ENCODE measurements at regions not wholly inside any gene's neighbourhood (a gene's known extent, or its start where the extent isn't known, plus 50 kb on each side); places are given as distances from the start of the nearest gene placed in this dataset.
"Not testable (repeated sequence)": the region's sequence is repeated elsewhere in the genome, so short reads cannot be mapped to it uniquely, and the experiment has no call there.

DNA sequence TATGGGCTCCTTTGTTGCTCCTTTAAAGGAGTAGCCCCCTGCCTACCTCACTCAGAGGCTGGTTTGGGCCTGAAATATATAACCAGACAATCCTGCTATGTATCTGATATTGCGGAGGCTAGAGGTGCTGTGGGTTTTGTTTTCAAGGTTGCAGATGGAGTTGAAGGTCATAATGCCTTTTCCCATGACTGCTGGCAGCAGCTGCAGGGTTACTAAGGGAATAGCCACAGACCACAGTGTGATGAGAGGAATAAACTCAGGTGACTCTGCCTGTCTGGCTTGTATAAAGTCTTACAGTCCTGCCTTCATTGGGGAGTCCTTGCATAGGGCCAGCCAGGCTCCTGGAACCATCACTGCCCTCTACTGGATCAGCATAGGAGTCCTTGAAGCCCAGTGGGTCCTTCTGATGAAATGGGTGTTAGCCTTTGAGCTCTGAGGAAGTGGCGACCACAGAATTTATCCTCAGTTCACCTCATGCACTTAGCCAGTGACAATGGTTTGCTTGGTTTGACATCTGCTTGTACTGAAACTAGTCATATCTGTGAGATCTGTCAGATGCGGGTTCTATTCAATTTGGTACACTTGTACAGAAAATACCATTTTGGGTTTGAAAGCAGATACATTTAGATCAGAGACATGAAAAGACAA lies 174.4 kb upstream of the HMCN1 start:
- in situ Hi-C loops (cut with MboI; ENCODE audit: low pct_unique_long_range_greater_than_20kb, low sequenced_read_pairs): no loop called here

DNA sequence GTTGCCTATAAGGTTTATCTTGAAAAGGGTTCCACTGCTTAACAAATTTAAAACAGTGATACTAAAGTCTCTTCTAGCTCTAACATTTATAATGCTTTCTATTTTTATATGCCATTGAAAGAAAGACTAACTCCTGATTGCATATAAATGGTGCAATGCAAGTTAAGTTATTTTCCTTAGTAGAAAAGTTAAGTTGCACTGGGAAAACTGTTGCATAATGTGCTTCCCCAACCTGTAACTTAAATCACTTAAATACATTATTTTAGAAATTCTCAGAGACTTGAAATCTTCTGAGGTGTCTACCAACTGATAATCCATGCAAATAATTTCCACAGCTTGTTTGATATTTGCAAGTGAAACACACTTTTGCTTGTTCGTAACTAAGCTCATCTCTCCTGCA lies 175.0 kb upstream of the HMCN1 start:
- in situ Hi-C loops (cut with MboI; ENCODE audit: low pct_unique_long_range_greater_than_20kb, low sequenced_read_pairs): no loop called here
- no peak for DNase-seq

More for the DNA sequence above, 174.4 kb upstream of the HMCN1 start:
- peak; percentile 38 for DNase-seq

DNA sequence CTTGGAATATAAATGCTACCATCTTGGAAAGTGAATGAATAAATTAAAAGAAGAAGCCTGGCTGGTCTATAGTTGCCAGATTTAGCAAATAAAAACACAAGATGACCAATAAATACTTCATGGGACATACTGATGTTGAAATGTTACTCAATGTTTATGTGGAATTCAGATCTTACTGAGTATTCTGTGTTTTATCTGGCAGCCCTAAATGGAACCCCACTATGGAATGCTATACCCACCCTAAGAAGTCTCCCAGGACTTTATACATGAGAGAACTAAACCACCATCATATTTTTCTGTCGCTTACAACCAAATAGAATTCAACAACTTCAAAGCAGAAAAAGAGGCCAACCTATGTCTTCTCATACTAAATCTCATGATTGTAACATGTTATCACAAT lies 177.6 kb upstream of the HMCN1 start:
- DNase-seq: no peak
- in situ Hi-C loops (cut with MboI; ENCODE audit: low pct_unique_long_range_greater_than_20kb, low sequenced_read_pairs): no loop called here

DNA sequence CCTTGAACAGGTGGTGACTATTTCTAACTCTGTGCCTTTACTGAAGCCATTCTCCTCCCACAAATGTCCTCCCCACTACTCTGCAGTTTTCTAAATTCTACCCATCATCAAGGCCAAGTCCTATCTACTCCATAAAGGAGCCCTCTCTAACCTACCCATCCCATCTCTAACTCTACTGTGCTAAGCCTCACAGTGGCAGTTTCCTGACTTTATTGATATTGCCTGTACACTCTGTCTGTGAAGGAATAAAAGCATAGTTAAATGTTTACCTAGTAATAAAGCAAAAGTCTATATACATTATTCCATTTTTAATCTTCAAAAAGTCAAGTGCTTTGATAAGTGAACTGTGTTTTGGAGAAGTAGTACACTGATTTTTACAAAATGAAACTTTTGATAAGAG lies 178.4 kb upstream of the HMCN1 start:
- DNase-seq: no peak
- in situ Hi-C loops (cut with MboI; ENCODE audit: low pct_unique_long_range_greater_than_20kb, low sequenced_read_pairs): no loop called here

DNA sequence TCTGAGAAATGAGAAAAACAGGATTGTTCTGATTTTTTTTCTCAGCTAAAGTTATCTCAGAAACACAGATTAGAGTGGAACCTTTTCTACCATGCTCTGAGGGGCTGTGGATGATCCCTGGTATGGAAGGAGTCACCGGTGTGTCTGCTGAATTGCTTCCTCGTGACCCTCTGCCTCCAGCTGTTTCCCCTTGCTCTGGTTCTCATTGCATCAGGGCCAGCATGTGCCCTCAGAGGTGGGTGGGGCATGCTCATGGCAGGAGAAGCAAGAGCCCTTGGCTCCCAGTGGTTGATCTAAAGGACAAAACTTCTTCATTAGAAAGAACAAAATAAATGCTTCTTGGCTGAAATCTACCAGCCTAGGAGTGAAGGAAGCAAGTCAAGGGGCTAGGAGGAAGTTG lies 183.2 kb upstream of the HMCN1 start:
- in situ Hi-C loops (cut with MboI; ENCODE audit: low pct_unique_long_range_greater_than_20kb, low sequenced_read_pairs): no loop called here
- DNase-seq: no peak

DNA sequence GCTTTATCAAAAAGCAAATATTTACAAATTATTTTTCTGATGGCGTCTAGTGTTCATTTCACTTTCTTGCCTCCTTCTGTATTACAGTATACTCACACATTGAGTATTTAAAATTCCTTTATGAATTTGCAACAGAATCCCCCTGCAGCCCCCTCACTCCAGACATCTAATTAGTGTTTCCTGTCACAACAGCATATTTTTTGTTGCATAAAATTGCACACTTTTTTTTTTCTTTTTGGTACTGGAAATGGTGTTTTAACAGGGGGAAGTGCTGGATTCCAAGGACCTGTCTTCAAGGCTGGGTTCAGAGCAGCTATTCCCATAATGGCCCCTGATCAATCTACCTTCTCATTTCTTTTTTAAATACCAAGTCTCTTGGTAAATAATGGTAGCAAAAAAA lies 184.3 kb upstream of the HMCN1 start:
- in situ Hi-C loops (cut with MboI; ENCODE audit: low pct_unique_long_range_greater_than_20kb, low sequenced_read_pairs): no loop called here

DNA sequence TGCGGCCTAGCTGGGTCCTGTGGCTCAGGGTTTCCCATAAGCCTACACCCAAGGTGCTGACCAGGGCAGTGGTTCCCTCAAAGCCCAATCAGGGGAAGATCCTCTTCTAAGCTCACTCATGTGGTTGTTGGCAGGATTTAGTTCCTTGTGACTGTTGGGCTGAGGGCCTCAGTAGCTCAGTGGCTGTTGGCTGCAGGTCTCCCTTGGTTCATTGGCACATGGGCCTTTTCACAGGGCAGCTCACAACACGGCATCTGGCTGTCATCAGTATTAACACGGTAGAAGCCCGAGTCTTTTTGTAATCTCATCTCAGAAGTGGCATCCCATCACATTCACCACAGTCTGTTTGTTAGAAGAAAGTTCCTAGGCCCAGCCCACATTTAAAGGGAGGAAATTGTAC lies 188.2 kb upstream of the HMCN1 start:
- DNase-seq: no peak
- in situ Hi-C loops (cut with MboI; ENCODE audit: low pct_unique_long_range_greater_than_20kb, low sequenced_read_pairs): no loop called here

More for the DNA sequence above, 184.3 kb upstream of the HMCN1 start:
- DNase-seq: no peak

DNA sequence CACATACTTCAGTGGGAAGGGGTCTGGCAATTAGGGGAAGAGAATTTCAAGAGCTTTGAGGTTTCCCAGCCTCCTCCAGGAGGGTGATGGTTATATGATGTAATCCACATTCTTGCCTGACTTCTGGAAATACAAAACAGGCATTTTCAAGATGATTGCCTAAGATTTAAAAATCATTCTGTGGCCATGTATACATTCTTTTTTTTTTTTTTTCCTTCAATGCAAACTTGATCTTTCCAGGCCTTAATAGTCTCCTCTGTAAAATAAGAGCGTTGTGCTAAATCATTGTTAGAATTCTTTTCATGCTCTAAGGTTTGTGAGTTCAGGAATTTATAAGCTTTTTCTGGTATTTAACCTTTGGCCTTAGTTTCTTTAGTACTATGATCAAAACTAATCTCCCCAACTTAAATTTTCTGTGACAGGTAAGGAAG lies 192.3 kb upstream of the HMCN1 start:
- in situ Hi-C loops (cut with MboI; ENCODE audit: low pct_unique_long_range_greater_than_20kb, low sequenced_read_pairs): no loop called here
- no peak for DNase-seq

DNA sequence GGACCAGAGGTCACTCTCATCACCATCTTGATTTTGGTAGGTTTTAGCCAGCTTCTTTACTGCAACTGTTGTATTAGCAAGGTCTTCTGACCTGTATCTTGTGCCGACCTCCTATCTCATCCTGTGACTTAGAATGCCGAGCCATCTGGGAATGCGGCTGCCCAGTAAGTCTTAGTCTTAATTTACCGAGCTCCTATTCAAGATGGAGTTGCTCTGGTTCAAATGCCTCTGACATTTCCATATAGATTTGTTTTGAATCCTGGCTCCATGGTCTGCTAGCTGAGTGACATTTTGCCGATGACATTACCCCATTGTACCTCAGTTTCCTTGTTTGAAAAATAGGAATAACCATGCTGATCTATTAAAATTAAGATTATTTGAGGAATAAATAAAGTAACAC lies 193.9 kb upstream of the HMCN1 start:
- in situ Hi-C loops (cut with MboI; ENCODE audit: low pct_unique_long_range_greater_than_20kb, low sequenced_read_pairs): no loop called here
- DNase-seq: no peak

DNA sequence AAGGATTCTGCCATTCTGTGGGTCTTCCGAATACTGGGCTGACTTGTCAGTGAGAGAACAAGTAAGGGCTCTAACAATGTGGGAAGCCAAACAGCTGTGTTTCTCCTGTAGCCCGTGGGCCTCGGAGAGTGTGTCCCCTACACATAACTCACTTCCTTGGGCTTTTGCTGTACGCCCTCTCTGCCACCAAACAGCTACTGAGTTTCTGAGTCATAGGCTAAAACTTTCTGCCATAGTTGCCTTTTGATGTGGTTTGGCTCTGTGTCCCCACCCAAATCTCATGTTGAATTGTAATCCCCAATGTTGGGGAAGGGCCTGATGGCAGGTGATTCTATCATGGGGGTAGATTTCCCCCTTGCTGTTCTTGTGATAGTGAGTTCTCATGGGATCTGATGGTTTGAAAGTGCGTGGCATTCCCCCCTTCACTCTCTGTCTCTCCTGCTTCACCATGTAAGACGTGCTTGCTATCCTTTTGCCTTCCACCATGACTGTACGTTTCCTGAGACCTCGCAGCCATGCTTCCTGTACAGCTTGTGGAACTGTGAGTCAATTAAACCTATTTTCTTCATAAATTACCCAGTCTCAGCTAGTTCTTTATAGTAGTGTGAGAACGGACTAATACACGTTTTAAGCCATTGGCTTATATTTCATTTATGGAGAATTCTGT lies 194.8 kb upstream of the HMCN1 start:
- in situ Hi-C loops (cut with MboI; ENCODE audit: low pct_unique_long_range_greater_than_20kb, low sequenced_read_pairs): no loop called here
- DNase-seq: no peak

DNA sequence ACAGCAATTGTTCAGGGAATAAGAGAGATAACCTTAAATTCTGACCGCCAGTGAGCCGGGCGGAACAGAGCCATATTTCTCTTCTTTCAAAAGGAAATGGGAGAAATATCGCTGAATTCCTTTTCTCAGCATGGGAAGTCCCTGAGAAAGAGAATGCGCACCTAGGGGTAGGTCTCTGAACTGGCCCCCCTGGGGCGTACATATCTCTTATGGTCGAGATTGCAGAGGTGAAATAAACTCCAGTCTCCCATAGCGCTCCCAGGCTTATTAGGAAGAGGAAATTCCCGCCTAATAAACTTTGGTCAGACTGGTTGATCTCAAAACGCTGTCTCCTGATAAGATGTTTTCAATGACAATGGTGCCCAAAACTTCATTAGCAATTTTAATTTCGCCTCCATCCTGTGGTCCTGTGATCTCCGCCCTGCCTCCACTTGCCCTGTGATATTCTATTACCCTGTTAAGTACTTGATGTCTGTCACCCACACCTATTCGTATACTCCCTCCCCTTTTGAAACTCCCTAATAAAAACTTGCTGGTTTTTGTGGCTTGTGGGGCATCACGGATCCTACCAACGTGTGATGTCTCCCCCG lies 195.8 kb upstream of the HMCN1 start:
- DNase-seq; in situ Hi-C loops (cut with MboI; ENCODE audit: low pct_unique_long_range_greater_than_20kb, low sequenced_read_pairs): not testable (repeated sequence)

DNA sequence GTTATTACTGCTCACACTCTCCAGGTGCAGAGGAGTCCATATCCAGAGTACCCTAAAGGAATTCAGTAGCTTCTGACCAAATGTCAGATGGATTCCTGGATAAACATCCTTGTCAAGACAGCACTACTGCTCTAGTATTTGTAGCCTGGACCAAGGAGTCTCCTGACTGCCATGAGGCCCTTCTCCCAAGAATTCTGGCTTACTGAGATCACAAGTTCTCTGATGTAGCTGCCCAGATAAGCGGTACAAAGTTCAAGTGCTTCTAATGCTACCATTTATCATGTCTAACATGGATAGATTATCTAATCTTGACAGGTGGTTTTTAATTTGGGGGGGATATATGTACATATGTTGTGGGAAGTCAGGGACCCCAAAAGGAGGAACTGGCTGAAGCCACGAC lies 196.6 kb upstream of the HMCN1 start:
- no peak for DNase-seq
- in situ Hi-C loops (cut with MboI; ENCODE audit: low pct_unique_long_range_greater_than_20kb, low sequenced_read_pairs): no loop called here

DNA sequence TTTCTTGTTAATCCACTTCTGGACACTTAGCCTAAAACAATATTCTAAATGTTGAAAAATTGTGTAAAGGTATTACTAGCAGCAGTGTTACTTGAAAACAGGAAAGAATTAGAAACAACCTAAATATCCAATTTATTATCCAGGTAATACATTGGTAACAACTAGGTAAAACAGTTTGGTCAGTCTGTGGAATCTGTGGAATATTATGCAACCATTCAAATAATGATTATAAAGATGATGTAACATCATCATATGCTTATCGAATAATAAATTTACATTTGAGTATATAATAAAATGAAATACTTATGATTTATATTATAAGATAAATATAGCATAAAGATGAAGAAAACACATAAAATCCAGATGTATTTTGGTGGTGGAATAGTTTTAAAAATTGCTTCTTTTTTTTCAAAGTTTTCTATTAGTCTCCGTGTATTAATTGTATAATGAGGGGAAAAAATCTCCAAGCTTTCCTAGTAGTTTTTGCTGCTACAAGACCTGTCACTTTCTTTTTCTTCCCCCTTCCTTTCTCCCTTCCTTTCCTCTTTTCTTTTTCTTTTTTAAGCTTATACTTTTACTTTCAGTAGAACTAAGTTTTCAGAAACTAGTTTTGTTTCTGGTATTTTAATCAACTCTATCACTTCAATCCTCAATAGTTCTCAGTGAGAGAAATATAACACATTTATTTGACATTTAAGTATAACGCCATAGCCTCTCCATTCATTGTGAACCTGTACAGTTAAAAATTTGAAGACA lies 197.8 kb upstream of the HMCN1 start:
- in situ Hi-C loops (cut with MboI; ENCODE audit: low pct_unique_long_range_greater_than_20kb, low sequenced_read_pairs): no loop called here
- DNase-seq: no peak

DNA sequence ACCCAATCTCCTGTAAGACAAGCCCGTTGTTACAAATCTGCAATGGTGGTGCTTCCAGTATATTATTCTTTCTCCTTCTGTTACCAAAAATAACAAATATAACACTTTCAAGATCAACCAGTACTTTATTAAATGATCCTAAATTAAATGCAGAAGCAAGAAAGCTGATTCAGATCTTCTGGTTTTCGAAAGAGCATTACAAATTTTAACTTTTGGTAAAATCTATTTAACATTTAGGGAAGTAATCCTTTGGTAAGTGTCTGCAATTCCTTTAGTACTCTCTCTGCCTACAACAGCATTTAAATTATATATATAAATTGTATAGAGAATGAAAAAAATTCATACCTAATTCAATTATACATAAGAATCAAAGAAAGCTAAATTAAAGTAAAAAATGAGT lies 198.6 kb upstream of the HMCN1 start:
- DNase-seq: no peak
- in situ Hi-C loops (cut with MboI; ENCODE audit: low pct_unique_long_range_greater_than_20kb, low sequenced_read_pairs): no loop called here

DNA sequence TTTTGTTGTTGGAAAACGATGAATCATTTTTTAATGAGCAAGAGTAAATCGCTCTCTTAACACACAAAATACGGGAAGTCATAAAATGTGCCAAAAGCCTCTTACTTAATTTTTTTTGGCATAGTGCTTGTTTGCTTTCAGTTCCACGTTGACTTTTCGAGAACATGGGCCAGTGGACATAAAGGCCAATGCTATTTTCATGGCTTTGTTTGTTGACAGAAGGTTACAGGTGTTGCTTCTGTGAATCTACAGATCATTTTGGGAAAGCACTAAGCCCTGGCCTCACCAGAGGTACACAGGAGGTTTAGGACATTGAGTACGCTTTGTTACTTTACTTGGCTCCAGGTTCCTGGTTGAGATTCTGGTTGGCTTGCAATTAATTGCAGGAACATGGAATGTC lies 199.4 kb upstream of the HMCN1 start:
- DNase-seq: no peak

DNA sequence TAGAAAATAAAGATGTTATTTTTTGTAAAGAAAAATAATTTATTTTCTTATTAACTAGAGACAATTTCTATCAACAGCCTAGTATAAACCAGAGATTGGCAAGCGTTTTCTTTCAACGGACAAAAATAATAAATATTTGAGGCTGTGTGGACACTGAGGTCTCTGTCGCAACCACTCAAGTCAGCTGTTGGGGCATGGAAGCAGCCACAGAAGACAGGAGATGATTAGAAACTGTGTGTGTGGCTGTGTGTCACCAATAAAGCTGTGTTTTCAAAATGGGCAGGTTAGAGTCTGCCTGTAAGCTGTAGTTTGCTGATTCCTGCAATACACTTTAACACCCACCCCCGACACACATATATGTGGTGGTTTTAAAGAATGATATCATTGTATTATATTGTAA lies 200.6 kb upstream of the HMCN1 start:
- in situ Hi-C loops (cut with MboI; ENCODE audit: low pct_unique_long_range_greater_than_20kb, low sequenced_read_pairs): no loop called here
- no peak for DNase-seq

More for the DNA sequence above, 199.4 kb upstream of the HMCN1 start:
- in situ Hi-C loops (cut with MboI; ENCODE audit: low pct_unique_long_range_greater_than_20kb, low sequenced_read_pairs): no loop called here

DNA sequence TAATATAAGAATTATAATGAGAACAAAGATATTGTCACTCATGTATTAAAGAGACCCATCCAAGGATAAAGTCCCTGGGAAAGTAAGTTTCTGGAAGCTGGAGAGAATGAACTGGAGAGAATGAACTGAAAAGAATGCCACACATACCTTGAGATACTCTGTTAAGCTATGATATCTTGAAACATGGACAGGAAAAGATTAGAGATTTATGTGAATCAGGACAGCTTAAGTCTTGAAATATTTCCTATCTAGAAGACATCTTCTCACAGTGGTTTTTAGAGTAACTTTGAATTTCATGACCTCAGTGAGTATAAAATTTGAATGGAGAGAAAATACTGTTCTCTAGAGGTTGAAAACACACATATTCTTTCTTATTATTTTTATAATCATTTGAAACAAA lies 201.3 kb upstream of the HMCN1 start:
- in situ Hi-C loops (cut with MboI; ENCODE audit: low pct_unique_long_range_greater_than_20kb, low sequenced_read_pairs): no loop called here
- no peak for DNase-seq

DNA sequence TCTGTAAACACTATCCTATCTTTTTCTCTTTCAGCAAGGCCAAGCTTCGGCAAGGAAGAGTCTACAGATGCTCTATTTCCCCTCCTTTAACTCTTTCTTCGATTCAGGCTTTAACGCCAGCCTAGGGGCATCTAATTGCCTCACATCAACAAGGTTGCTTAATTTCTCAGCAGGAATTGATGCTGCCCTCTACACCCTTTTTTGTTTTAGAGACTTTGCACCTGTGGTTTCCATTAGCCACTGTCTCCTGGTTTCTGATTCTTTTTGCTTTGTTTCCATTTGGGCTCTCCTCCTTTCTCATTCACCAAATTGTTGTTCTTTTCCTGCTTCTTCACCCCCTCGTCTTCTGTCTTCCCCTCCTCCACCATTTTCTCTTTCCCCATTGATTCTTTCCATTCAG lies 202.4 kb upstream of the HMCN1 start:
- in situ Hi-C loops (cut with MboI; ENCODE audit: low pct_unique_long_range_greater_than_20kb, low sequenced_read_pairs): no loop called here
- DNase-seq: no peak

DNA sequence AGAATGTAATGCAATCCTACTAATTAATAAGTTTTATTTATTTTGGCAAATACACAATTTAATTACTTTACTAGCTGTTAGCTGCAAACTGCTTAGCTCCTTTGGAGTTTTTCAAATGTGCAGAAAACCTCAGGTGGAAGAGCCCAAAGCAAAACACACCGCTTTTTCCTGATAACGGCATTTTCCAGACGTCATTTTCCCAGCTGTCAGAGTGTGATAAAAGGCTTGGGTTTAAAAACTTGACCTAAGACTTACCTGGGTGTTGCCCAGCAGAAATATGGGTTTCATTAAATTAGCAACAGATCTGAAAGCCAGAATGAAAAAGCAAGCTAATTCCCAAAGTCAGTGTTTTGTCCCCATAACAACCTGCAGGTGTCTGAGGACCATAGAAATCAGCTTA lies 204.0 kb upstream of the HMCN1 start:
- in situ Hi-C loops (cut with MboI; ENCODE audit: low pct_unique_long_range_greater_than_20kb, low sequenced_read_pairs): no loop called here
- DNase-seq: no peak

DNA sequence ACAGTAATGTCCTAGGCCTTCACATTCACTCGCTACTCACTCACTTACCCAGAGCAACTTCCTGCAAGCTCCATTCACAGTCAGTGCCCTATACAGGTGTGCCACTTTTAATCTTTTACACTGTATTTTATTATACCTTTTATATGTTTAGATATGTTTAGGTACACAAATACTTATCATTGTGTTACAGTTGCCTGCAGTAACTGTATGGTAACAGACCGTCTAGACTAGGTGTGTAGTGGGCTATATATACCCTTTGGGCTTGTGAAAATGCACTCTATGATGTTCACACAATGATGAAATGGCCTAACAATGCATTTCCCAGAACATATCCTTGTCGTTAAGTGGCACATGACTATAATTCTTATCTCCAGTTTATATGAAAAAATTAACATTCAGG lies 204.5 kb upstream of the HMCN1 start:
- in situ Hi-C loops (cut with MboI; ENCODE audit: low pct_unique_long_range_greater_than_20kb, low sequenced_read_pairs): no loop called here
- DNase-seq: no peak

Measured in KBM-7 (cell line).